ENCODE measurements at regions not wholly inside any gene's neighbourhood (a gene's known extent, or its start where the extent isn't known, plus 50 kb on each side); places are given as distances from the start of the nearest gene placed in this dataset.

GRCh38 chr13:67353941-67354340, 123.8 kb upstream of the PCDH9 start:
- no peak for DNase-seq (ENCODE audit: low spot score)

DNA sequence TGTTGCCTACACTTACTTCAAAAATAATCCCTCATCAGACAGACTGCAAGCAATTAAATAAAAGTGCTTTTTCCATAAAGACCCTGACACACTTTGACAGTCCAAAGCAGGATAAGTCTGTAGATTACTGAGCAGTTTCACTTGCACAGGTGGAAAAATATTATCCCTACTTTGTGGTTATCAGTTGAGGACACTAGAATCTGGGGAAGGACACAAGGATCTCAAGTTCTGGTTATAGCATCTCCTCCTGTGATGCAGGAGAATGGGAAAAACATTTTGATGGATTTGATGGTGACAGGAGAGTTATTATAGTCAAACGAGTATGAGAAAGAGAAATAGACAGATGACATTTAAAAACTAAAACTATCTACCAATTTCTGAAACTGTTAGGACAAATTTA, 122.9 kb upstream of the PCDH9 start:
- DNase-seq (ENCODE audit: low spot score): no peak

GRCh38 chr13:67351909-67352308, 121.8 kb upstream of the PCDH9 start:
- DNase-seq (ENCODE audit: low spot score): no peak

- no peak for DNase-seq (ENCODE audit: low spot score)
These were observed 121.0 kb upstream of the PCDH9 start for GRCh38 chr13:67351114-67351513.

GRCh38 chr13:67343777-67344176, 113.6 kb upstream of the PCDH9 start:
- DNase-seq (ENCODE audit: low spot score): no peak

DNA sequence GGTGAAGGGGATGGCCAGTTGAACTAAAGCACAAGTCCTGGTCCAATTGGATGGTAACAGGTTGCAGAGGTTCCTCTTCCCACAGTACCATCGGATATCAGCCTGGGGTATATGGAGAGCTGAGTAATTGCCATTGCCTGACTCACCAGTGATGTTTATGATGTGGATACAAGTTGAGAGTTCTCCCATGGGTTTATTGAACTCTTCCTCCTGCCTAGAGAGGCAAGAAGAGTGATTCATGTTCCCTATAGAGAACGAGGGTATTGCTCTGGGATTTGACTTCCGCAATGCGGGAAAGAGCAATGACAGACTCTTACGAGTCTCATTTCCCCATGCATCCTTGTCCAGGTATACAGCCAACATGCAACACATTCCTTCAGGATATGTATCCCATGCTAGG, 111.3 kb upstream of the PCDH9 start:
- no peak for DNase-seq (ENCODE audit: low spot score)

DNA sequence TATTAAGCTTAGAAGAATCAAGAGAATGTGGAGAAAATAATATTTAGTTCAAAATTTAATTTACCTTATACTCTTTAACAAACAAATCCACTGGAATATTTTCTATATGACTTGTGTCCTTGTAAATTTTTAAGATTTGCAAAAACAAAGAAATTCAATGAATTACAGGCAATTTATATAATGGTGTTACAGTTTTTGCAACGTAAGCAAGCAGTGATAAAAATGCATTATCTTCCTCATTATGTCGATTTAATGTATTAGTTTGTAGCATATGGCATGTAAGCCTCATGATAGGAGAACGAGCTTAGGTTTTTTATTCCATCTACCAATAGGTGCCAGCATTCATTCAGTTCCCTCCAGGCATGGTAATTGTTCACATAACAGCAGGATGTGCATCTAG, 100.0 kb upstream of the PCDH9 start:
- no peak for DNase-seq (ENCODE audit: low spot score)

- no peak for DNase-seq (ENCODE audit: low spot score)
These were observed 98.8 kb upstream of the PCDH9 start for GRCh38 chr13:67328895-67329294.

DNA sequence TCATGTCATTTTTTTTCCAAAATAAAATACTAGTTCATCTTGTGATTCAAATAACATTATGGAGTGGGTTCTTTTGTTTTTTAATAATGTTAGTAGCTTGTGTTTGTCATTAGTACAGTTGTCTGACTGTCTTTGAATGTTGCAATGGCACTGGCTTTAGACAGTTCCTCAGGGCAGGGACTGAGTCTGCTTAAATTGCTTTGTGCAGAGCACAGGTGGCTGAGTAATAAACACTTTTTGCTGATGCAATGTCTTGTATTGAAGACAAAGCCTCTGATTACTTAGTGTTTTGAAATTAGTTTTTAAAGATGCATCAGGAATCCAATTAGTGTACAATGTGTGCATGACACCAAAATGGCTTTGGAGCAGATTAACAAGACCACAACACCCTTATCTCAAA, 88.7 kb upstream of the PCDH9 start:
- DNase-seq (ENCODE audit: low spot score): no peak

- DNase-seq (ENCODE audit: low spot score): no peak
These were observed 88.3 kb upstream of the PCDH9 start for GRCh38 chr13:67318398-67318797.

- no peak for DNase-seq (ENCODE audit: low spot score)
These were observed 84.3 kb upstream of the PCDH9 start for GRCh38 chr13:67314405-67314804.

- no peak for DNase-seq (ENCODE audit: low spot score)
These were observed 78.1 kb upstream of the PCDH9 start for GRCh38 chr13:67308004-67308772.

DNA sequence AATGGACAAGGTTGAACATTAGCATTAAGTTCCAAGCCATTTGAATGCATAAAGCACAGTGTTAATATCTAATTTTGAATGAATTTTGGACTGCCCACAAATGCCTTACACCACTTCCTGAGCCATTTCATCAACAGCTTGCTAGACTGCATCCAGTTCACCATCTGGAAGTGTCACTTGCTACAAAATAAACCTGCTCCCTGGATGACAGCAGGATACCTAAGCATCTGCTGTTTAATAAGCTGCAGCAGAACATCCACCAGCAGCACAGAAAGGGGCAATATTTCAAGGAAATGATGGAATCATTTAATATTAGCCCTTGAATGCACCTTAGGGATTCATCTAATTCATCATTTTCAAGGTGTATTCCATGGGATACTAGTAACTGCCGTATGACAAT, 76.6 kb upstream of the PCDH9 start:
- DNase-seq (ENCODE audit: low spot score): no peak

GRCh38 chr13:67303661-67304333, 73.7 kb upstream of the PCDH9 start:
- DNase-seq (ENCODE audit: low spot score): no peak

- no peak for DNase-seq (ENCODE audit: low spot score)
These were observed 69.6 kb upstream of the PCDH9 start for GRCh38 chr13:67299751-67300150.

- DNase-seq (ENCODE audit: low spot score): no peak
These were observed 69.0 kb upstream of the PCDH9 start for GRCh38 chr13:67299072-67299635.

DNA sequence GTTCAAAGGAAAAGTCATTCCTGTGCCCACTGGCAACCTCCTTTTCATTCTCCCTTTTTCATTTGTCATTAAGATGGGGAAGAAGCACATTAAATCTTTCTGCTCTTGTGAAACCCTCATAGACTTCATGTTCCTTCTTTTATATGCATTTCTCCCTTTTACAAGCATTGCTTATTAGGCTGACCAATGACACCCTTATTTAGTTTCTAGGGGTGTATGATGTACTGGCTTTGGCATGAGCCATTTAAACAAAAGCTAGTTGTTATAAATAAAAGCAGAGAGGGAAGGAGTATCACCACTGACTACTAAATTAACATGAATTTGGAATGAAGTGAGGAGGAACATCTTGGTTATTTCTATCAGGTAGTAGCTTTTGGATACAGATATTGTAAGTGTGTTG, 68.2 kb upstream of the PCDH9 start:
- DNase-seq (ENCODE audit: low spot score): no peak

- no peak for DNase-seq (ENCODE audit: low spot score)
These were observed 66.4 kb upstream of the PCDH9 start for GRCh38 chr13:67296511-67296910.

- DNase-seq (ENCODE audit: low spot score): no peak
These were observed 62.8 kb upstream of the PCDH9 start for GRCh38 chr13:67292886-67293285.

DNA sequence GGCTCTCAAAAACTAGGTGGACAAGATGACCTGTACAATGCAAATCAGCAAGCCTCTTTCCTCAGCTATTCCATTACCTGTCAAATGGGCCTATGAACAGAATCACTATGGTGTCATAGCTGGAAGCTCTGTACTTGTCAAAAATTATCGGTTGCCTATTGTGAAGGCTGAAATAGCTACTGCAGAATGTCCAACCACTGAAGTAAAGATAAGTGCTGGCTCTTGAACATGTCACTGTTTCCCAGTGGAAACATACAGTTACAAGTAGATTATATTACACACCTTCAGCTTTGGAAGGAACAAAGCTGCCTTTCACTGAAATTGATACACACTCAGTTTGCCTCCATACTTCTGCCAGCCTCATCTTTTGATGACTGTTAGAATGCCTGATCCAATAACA, 55.5 kb upstream of the PCDH9 start:
- no peak for DNase-seq (ENCODE audit: low spot score)

GRCh38 chr13:67283637-67284036, 53.5 kb upstream of the PCDH9 start:
- DNase-seq (ENCODE audit: low spot score): no peak

DNA sequence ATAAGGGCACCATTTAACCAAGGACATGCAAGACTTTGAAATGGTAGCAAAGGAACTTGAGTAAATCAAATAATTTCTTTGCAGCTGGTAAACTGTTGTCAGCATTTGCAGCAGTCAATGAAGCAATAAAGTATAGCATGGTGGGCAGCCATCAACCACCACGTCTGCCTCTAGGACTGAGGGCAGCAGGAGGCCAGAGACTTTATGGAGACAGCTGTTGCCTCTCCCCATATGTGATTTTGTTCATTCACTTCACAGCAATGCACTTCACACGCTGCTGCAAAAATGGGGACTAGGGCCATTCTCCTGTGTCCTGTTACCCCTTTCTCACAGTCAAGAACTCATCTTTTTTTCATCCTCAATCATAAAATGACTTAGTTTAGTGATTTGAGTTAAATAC, 51.3 kb upstream of the PCDH9 start:
- DNase-seq (ENCODE audit: low spot score): no peak
